ENCODE measurements at regions not wholly inside any gene's neighbourhood (a gene's known extent, or its start where the extent isn't known, plus 50 kb on each side); places are given as distances from the start of the nearest gene placed in this dataset.
"Not testable (repeated sequence)": the region's sequence is repeated elsewhere in the genome, so short reads cannot be mapped to it uniquely, and the experiment has no call there.

DNA sequence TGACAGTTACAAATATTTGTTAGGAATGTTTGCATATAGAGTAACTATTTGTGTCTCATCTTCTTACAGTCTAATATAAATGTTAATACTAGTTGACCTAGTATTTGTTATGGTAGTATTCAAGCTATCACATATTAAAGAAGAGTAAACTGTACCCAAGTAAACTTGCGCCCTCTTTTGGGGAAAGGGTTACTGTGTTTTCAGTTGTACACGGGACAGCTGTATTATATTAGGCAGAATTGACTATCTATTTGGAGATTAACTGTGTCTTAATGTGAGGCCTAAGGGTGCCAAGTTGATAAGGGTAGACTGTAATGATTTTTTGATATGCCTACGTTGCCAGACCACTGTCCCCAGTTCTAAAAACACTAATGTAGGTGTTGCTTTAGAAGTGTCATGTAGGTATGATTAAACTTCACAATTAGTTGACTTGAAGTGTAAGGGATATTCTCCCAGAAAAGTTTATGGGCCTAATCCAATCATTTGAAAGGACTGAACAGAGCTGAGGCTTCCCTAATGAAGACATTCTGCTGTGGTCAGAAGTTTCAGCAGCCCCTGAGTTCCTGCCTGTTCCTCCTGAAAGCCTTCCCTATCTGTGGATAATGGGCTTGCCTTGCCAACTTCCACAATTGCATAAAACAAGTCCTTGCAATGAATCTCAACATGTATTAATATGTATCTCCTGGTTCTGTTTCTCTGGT lies 172.8 kb upstream of the CXCL13 start:
- FAIRE-seq (peak; percentile 50), DNase-seq (ENCODE audit: insufficient read length) (no peak)
- TF ChIP-seq POLR2A (IDR thresholded peaks at IDR 0.05; ENCODE audit: low read depth, low read length) (no peak), POLR2AphosphoS5 (IDR thresholded peaks at IDR 0.05; ENCODE audit: low read depth, low read length) (no peak), TAF1 (IDR thresholded peaks at IDR 0.05; ENCODE audit: borderline replicate concordance, low read depth, low read length) (no peak)

DNA sequence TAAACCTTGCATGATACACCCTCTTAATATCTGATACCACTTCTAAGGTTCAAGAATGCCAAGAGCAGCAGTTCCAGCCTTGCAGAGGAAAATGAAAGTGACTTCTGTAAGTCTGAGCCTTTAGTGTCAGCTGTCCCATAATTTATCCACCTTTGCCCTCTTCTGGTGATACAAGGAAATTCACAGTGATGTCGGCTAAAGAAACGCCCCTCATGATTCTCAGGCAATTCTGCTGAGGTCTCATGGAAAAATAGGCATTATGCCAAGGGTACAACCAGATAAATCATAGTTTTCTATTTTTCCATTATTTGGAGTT lies 172.2 kb upstream of the CXCL13 start:
- DNase-seq (ENCODE audit: insufficient read length) (peak; percentile 6), FAIRE-seq (peak; percentile 42)

DNA sequence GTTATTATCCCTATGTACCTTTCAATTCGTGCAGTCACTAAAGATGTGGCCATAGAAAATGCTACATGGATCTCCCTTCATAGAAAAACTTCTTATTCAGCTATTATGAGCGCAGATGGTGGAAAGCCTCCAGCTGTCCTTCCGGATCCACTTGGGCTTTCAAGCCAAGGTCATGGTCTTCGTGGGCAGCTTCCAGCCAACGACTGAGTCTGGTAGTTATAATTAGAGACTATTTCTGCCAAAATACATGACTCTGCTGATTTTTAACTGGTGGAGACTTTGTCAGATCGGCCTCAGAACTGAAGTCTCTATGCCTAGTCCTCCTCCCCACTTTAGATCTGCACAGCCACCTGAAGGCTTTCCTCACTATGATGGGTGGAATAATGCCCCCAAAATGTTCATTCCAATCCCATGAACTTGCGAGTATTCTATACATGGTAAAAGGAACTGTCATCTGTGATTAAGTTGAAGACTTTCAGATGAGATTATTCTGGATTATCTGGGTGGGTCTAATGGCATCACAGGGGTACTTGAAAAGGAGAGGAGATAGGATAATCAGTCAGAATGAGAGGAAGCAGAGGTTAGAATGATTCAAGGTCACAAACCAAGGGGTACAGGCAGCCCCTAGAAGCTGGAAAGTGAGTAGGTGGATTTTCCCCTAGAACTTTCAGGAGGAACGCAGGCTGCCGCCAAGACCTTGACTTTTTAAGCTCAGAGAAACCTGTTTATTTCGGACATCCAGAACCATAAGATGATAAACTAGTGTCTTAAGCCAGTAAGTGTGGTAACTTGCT lies 171.1 kb upstream of the CXCL13 start:
- FAIRE-seq: no peak
- no peak for TF ChIP-seq POLR2A (IDR thresholded peaks at IDR 0.05; ENCODE audit: low read depth, low read length)
- TF ChIP-seq TAF1 (IDR thresholded peaks at IDR 0.05; ENCODE audit: borderline replicate concordance, low read depth, low read length): no peak
- TF ChIP-seq POLR2AphosphoS5 (IDR thresholded peaks at IDR 0.05; ENCODE audit: low read depth, low read length): no peak
- DNase-seq (ENCODE audit: insufficient read length): no peak

More for the DNA sequence above, 172.2 kb upstream of the CXCL13 start:
- TF ChIP-seq POLR2A (IDR thresholded peaks at IDR 0.05; ENCODE audit: low read depth, low read length): no peak
- TF ChIP-seq TAF1 (IDR thresholded peaks at IDR 0.05; ENCODE audit: borderline replicate concordance, low read depth, low read length): no peak
- no peak for TF ChIP-seq POLR2AphosphoS5 (IDR thresholded peaks at IDR 0.05; ENCODE audit: low read depth, low read length)

DNA sequence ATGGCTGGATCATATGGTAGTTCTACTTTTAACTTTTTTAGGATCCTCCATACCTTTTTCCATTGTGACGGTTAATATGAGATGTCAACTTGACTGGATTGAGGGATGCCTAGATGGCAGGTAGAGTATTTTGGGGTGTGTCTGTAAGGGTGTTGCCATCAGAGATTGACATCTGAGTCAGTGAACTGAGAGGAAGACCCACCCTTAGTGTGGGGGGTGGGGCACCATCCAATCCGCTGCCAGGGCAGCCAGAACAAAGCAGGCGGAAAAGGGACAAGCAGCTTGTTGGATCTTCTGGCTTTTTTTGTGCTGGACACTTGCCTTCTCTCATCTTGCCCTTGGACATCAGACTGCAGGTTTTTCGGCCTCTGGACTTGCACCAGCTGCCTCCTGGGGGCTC lies 168.5 kb upstream of the CXCL13 start:
- DNase-seq (ENCODE audit: insufficient read length): no peak
- FAIRE-seq: no peak
- TF ChIP-seq POLR2AphosphoS5 (IDR thresholded peaks at IDR 0.05; ENCODE audit: low read depth, low read length) (no peak), POLR2A (IDR thresholded peaks at IDR 0.05; ENCODE audit: low read depth, low read length) (no peak), TAF1 (IDR thresholded peaks at IDR 0.05; ENCODE audit: borderline replicate concordance, low read depth, low read length) (no peak)

DNA sequence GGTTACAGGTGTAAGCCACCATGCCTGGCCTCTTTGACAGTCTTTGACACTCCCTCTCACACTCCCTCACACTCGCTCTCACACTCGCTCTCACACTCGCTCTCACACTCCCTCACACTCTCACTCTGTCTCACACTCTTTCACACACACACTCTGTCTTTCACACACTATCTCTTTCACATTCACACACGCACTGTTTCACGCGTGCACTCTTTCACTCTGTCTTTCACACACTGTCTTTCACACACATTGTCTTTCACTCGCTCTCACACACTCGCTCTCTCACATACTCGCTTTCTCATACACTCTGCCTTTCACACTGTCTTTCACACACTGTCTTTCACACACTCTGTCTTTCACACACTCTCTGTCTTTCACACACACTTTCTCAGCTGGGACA lies 167.1 kb upstream of the CXCL13 start:
- TF ChIP-seq POLR2A (IDR thresholded peaks at IDR 0.05; ENCODE audit: low read depth, low read length) (no peak), POLR2AphosphoS5 (IDR thresholded peaks at IDR 0.05; ENCODE audit: low read depth, low read length) (no peak), TAF1 (IDR thresholded peaks at IDR 0.05; ENCODE audit: borderline replicate concordance, low read depth, low read length) (no peak)
- no peak for DNase-seq (ENCODE audit: insufficient read length)
- FAIRE-seq: no peak

DNA sequence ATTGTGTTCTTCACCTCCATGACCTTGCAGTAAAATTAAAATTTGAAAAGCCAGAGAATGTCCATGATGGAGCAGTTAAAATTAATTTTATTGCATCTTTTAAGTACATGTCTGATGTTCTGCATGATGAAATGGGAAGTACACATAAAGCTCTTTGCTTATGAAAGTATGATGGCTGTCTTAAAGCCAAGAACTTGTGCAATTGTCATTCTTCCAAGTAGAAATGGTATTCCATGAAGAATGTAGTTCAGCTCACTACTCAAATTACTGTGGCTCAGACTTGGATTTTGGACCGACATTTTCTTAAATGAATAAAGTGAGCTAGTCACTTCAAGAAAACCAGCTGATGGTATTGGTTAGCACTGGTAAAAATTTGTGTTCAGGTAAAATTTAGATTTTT lies 161.7 kb upstream of the CXCL13 start:
- FAIRE-seq (no peak), DNase-seq (ENCODE audit: insufficient read length) (no peak)
- TF ChIP-seq TAF1 (IDR thresholded peaks at IDR 0.05; ENCODE audit: borderline replicate concordance, low read depth, low read length) (no peak), POLR2AphosphoS5 (IDR thresholded peaks at IDR 0.05; ENCODE audit: low read depth, low read length) (no peak), POLR2A (IDR thresholded peaks at IDR 0.05; ENCODE audit: low read depth, low read length) (no peak)

DNA sequence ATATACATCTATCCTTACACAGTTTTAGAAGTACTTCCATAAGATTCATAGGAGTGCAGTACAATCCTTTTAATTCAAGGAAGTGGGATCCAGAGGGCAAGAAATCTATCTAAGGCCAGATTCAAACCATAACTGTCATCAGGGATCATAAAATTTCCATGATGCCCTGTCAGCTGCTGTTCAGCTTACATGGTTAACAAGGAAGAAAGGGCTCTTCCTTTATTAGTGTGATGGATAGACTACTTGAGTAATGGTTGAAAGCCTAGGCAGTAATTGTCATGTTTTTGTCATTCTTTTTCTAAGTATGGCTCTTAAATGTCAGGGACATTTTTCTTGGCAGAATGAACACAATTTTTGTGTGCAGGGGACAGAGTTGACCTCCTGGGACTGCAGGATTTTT lies 159.8 kb upstream of the CXCL13 start:
- TF ChIP-seq POLR2A (IDR thresholded peaks at IDR 0.05; ENCODE audit: low read depth, low read length) (no peak), TAF1 (IDR thresholded peaks at IDR 0.05; ENCODE audit: borderline replicate concordance, low read depth, low read length) (no peak), POLR2AphosphoS5 (IDR thresholded peaks at IDR 0.05; ENCODE audit: low read depth, low read length) (no peak)
- FAIRE-seq (no peak), DNase-seq (ENCODE audit: insufficient read length) (no peak)

DNA sequence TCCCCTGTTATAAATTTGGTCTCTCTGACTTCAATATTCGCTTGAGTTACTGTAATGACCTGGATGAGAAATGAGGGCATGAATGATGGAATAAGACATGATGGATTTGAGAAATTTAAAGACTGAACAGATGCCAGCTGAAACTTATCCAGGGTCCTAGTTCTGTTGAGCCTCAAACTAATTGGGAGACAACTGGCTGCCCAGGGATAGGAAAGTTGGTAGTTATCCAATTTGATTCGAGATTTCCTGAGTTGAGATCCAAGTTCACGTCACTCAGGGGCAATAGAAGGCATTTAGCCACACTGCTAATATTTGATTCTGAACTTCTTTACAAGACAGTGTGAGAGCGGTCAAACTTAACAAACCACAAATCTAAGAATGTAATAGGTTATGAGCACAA lies 159.0 kb upstream of the CXCL13 start:
- DNase-seq (ENCODE audit: insufficient read length) (no peak), FAIRE-seq (no peak)
- TF ChIP-seq TAF1 (IDR thresholded peaks at IDR 0.05; ENCODE audit: borderline replicate concordance, low read depth, low read length) (no peak), POLR2AphosphoS5 (IDR thresholded peaks at IDR 0.05; ENCODE audit: low read depth, low read length) (no peak), POLR2A (IDR thresholded peaks at IDR 0.05; ENCODE audit: low read depth, low read length) (no peak)

DNA sequence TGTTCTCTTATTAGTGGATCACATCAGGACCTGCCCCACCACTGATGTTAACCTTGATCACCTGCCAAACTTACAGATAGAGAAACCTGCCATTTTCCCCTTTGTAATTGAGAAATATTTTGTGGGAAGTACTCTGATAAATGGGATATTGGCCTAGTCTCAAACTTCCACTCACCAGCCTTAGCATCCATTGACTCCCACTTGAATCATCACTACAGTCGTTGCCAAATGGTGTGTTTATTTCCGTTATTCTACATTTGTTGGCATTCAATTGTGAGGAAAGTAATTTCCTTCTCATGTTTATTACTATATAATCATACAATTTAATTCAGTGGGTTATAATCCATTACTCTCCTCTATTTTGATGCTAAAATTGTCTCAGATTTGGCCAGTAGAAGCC lies 156.4 kb upstream of the CXCL13 start:
- TF ChIP-seq POLR2A (IDR thresholded peaks at IDR 0.05; ENCODE audit: low read depth, low read length) (no peak), TAF1 (IDR thresholded peaks at IDR 0.05; ENCODE audit: borderline replicate concordance, low read depth, low read length) (no peak), POLR2AphosphoS5 (IDR thresholded peaks at IDR 0.05; ENCODE audit: low read depth, low read length) (no peak)
- DNase-seq (ENCODE audit: insufficient read length): no peak
- FAIRE-seq: no peak

DNA sequence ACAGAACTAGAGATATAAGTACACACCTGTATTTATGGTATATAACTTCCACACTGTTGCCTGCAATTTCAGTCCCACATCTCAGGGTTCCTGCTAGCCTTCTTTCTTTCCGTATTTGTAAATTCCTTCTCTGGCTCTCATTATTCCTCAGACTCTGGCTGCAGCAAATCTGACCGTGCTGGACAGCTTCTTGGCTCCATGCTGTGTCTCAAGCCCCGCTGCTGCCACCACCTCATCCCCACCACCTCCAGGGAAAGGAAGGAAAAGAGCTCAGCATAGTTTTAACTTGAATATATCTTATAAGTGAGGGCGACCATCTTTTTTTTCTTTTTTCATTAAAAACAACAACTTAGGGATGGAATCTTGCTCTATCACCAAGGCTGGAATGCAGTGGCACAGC lies 155.6 kb upstream of the CXCL13 start:
- no peak for TF ChIP-seq POLR2AphosphoS5 (IDR thresholded peaks at IDR 0.05; ENCODE audit: low read depth, low read length)
- TF ChIP-seq POLR2A (IDR thresholded peaks at IDR 0.05; ENCODE audit: low read depth, low read length): no peak
- FAIRE-seq (no peak), DNase-seq (ENCODE audit: insufficient read length) (no peak)

DNA sequence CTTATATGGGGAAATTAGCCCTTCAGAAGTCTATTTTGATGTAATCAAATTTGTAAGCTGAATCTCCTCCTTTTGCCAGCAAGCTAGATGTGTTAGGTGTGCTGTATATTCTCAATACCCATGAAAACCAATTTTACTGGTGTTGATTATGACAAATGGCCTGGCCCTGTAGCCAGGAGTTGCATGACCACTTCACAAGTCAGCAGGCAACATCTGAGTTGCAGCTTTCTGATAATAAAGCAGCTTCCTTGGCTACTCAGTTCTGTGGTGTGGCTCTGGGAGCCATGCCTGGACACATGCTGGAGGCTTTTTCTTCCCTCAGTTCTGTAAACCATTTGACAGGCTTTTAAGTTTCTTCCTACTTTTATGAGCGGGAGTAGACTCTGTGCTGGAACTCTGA lies 154.1 kb upstream of the CXCL13 start:
- TF ChIP-seq TAF1 (IDR thresholded peaks at IDR 0.05; ENCODE audit: borderline replicate concordance, low read depth, low read length): no peak
- TF ChIP-seq POLR2A (IDR thresholded peaks at IDR 0.05; ENCODE audit: low read depth, low read length): no peak
- TF ChIP-seq POLR2AphosphoS5 (IDR thresholded peaks at IDR 0.05; ENCODE audit: low read depth, low read length): no peak
- FAIRE-seq (no peak), DNase-seq (ENCODE audit: insufficient read length) (no peak)

DNA sequence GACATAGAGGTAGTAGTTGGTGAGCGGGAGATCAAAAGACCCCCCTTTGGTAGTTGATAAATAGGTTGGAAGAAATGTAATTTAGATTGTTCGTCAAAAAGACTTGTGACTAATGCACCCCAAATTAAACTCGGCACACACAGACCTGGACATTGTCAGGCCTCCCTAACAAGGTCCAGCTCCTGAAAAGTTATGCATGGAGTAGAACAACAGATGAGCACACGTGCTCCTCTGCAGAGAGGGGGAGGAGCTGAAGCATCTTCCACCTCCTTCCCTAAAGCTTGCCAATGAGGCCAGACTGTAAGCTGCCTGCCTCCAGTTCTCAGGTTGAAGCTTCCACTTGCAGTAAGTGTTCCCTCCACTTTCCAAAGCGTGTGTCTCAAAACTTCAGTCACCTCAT lies 153.5 kb upstream of the CXCL13 start:
- FAIRE-seq; DNase-seq (ENCODE audit: insufficient read length): not testable (repeated sequence)
